Astrocyte of the spinal cord (primary cell): ENCODE measurements at regions not wholly inside any gene's neighbourhood (a gene's known extent, or its start where the extent isn't known, plus 50 kb on each side); places are given as distances from the start of the nearest gene placed in this dataset.

ENCODE experiments used
- DNase-seq: peaks from one replicate; pipeline ENCODE4 v3.0.0; 2011; ENCODE audit warnings: low read depth, low spot score
- H3K4me3 ChIP-seq: 2 replicates; pipeline ENCODE4 v1.5.1; 2011; ENCODE audit warnings: low read depth, mild to moderate bottlenecking, low read length, moderate library complexity
- in situ Hi-C: cut with HindIII; loops from 2 replicates; pipeline ENCODE4 v1.10.0; 2017; ENCODE audit warnings: low sequenced_read_pairs
- TF ChIP-seq, protein P1 (sequence below): IDR thresholded peaks from 2 replicates; pipeline ENCODE4 v1.5.1; 2012; ENCODE audit warnings: low read depth, mild to moderate bottlenecking, low read length, inconsistent platforms

- DNase-seq = no peak
- in situ Hi-C loops = no loop called here
- H3K4me3 ChIP-seq = no peak overlapping the region
- TF ChIP-seq, protein P1, sequence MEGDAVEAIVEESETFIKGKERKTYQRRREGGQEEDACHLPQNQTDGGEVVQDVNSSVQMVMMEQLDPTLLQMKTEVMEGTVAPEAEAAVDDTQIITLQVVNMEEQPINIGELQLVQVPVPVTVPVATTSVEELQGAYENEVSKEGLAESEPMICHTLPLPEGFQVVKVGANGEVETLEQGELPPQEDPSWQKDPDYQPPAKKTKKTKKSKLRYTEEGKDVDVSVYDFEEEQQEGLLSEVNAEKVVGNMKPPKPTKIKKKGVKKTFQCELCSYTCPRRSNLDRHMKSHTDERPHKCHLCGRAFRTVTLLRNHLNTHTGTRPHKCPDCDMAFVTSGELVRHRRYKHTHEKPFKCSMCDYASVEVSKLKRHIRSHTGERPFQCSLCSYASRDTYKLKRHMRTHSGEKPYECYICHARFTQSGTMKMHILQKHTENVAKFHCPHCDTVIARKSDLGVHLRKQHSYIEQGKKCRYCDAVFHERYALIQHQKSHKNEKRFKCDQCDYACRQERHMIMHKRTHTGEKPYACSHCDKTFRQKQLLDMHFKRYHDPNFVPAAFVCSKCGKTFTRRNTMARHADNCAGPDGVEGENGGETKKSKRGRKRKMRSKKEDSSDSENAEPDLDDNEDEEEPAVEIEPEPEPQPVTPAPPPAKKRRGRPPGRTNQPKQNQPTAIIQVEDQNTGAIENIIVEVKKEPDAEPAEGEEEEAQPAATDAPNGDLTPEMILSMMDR = no peak
Measured at GRCh38 chr7:110084181-110084807, 1006.6 kb upstream of the LRRN3 start.

DNA sequence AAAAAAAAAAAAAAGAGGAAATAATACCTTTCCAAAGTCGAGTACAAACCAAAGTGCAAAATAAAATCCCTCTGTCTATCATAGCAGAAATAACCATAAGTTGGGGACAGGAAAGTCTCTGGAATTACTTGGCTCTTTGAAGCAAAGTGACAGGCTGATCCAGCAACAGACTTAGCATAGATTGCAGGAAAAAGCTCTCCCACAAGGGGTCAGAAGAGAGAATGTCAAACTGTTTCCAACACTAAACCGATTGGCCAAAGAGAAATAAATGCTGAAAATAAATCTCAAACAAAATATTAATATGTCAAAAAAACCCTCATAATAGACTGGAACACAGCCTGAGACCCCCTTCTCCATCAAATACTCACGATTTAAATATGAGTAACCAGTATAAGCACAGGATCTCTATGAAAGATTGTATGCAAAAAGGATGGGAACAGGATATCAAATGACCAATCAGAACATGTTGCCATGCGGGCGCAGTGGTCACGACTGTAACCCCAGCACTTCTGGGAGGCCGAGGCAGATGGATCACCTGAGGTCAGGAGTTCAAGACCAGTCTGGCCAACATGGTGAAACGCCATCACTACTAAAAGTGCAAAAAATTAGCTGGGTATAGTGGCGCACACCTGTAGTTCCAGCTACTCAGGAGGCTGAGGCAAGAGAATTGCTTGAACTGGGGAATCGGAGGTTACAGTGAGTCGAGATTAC lies 1000.7 kb upstream of the LRRN3 start:
- peak; percentile 25 for DNase-seq
- TF ChIP-seq, protein P1 = peak; percentile 67
- in situ Hi-C loops = no loop called here
- no peak overlapping the region for H3K4me3 ChIP-seq

DNA sequence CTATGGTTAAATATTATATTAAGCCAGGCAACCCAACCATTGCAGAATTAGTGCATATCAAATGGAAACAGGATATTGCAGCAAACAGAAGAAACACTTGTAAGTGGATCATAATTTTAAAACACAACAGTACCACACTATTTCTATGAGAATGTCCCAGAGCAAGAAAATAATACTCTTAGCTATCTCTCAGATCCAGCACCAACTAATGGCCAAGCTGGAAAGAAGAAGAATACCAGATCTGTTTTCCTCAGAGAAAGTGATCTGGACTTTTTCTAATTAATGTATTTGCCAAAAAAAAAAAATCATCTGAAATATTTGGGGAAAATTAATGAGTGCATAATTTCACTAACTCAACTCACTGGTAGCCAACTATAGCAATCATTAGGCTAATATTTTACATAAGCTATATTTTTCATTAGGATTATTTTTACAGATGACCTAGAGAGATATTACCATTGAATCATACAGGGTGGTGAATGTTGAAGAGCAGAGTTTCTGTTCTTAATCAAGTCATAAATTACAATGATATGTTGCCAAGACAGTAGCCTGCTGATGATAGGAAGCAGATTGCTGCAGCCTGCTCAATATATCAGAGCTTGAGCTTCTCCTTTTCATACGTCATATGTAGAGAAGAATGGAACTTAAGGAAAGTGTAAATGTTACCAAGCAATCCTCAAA lies 995.4 kb upstream of the LRRN3 start:
- in situ Hi-C loops = no loop called here
- H3K4me3 ChIP-seq = no peak overlapping the region
- DNase-seq = no peak
- TF ChIP-seq, protein P1 = no peak

DNA sequence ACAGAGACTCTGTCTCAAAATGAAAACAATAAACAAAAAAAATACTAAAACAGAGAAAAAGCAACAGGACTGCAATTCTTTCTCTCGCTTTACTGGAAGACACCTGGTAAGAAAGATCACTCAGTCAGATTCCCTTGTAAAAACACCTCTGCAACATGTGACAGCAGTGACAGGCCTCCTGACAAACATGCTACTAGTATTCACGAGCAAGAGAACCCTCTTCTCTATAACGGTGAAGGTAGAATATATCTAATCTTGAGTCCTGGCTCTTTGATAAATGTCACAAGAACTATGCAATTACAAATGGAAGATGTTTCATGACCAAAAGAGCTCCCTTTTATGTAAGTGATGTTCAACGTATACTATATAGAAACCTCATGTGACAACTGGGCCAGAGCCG lies 986.7 kb upstream of the LRRN3 start:
- H3K4me3 ChIP-seq = no peak overlapping the region
- TF ChIP-seq, protein P1 = no peak
- in situ Hi-C loops = no loop called here
- DNase-seq = no peak

GRCh38 chr7:110105307-110105706 lies 985.6 kb upstream of the LRRN3 start:
- in situ Hi-C loops = no loop called here
- DNase-seq = no peak
- TF ChIP-seq, protein P1 = no peak
- H3K4me3 ChIP-seq = no peak overlapping the region

- TF ChIP-seq, protein P1 = no peak
- no peak for DNase-seq
- no peak overlapping the region for H3K4me3 ChIP-seq
- in situ Hi-C loops = no loop called here
Measured at GRCh38 chr7:110105840-110106239, 985.1 kb upstream of the LRRN3 start.
